ENCODE measurements at regions not wholly inside any gene's neighbourhood (a gene's known extent, or its start where the extent isn't known, plus 50 kb on each side); places are given as distances from the start of the nearest gene placed in this dataset.

DNA sequence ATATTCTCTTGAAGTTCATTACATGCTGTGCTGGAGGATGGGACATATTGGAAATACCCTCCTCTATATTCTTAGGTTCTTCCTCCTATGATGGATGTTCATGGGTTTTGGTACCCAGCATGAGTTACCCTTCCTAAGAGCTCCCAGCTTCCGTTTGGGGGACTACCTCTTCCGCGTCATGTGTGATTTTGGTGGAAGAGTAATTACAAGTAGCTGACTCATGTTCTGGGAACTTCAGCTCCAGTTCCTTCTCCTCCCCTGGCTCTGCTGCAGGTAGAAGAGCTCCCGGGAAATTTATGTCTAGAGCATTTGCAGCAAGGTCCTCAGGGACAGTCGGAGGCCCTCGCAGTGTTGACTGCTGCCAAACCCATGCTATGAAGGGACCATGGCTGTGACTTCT is 208.8 kb upstream of the IL12A start:
- DNase-seq = no peak

DNA sequence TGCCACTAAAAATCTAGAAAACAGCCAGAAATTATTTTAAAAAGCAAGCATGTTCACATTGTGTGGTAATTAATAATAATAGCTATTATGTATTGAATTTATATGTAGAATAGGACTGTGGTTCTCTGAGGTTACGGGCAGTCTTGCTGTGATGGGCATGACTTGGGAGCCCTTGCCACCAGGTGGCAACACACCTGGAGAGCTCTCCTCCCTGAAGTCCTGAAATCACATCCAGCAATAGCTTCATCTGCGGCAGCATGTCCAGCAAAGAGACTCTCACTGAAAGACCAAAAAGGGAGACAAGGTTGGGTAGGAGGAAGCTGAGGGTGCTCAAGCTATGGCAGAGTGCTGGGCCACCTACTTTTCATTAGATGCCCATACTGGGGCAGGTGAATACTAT is 206.8 kb upstream of the IL12A start:
- DNase-seq = no peak

- no peak for DNase-seq
Measured at GRCh38 chr3:159782724-159783421, 205.8 kb upstream of the IL12A start.

DNA sequence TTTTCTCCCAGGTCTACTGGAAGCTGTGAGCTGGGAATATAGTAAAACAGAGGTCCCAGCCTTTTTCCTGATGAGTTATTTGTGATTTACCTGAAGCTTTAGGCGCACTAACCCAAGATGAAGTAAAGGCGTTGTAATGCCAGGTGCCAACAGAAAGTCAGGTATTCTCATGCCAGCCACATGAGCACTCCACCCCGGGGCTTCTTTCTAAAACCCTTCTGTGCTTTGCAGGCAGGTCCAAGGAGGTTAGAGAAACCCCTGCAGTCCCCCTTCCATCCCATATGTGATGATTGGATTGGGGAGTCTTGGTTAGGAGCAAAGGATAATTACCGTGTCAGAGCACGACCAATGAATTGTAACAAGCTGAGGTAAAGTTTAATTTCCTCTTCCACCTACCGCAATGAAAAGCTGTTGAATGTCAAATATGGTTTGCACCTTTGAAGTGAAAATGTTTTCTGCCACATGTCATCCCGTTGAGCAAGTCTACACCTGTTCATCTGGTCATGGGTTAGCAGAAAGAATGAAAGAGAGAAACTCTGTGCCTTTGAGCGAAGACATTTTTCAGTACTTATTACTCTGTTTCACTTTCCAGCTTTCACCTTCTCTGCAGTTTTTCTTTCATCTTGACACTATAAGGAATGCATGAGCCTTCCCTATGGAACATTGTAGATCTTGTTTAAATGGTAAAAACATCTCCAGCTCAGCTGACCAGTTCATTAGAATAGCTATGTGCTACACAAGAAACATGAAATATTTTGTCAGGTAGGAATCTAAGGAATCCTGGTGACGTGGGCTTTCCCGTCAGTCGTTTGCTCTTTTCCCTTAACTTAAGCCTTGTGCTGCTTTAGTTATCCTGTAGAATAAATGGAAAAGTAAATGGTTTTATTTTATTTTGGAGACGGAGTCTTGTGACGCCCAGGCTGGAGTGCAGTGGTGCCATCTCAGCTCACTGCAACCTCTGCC is 204.6 kb upstream of the IL12A start:
- no peak for DNase-seq

GRCh38 chr3:159785273-159785708 is 203.3 kb upstream of the IL12A start:
- no peak for DNase-seq

GRCh38 chr3:159786489-159787177 is 202.0 kb upstream of the IL12A start:
- no peak for DNase-seq

GRCh38 chr3:159787178-159787574 is 201.5 kb upstream of the IL12A start:
- DNase-seq = no peak

- no peak for DNase-seq
Measured at GRCh38 chr3:159787794-159788205, 200.8 kb upstream of the IL12A start.

- DNase-seq = no peak
Measured at GRCh38 chr3:159788291-159788690, 200.3 kb upstream of the IL12A start.

- DNase-seq = no peak
Measured at GRCh38 chr3:159789017-159789416, 199.6 kb upstream of the IL12A start.

DNA sequence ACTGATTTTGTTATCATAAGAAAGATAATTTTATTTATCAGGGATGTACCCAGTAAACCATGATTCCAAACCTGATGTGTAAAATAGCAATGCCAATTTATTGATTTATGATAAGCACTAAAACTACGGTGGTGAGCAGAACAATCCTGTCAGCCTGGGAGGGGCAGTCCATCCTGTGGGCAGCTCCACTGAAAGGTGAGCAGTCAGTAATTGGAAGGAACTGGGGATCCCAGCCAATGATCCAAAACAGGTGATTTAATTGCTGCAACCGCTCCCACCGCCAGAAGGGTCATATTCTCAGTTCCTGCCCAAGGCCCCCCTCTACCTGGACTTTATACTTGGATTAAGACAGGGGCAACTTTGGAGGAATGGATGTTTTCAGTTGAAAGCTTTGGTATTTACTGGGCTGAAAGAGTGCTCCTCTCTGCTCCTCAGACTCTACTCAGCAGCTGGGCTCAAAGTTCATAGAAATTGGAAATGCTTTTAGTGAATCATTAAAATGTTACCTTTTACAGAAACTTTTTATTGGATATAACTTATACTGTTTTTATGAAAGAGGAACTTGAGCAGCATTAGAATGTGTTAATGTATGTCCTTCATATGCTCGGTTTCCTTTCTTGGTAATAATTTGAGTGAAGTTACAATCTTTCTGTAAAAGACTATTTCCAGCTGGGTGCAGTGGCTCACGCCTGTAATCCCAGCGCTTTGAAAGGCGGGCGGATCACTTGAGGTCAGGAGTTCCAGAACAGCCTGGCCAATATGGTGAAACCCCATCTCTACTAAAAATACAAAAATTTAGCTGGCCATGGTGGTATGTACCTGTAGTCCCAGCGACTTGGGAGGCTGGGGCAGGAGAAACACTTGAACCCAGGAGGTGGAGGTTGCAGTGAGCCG is 198.6 kb upstream of the IL12A start:
- DNase-seq = no peak

- DNase-seq = no peak
Measured at GRCh38 chr3:159791336-159791735, 197.3 kb upstream of the IL12A start.

DNA sequence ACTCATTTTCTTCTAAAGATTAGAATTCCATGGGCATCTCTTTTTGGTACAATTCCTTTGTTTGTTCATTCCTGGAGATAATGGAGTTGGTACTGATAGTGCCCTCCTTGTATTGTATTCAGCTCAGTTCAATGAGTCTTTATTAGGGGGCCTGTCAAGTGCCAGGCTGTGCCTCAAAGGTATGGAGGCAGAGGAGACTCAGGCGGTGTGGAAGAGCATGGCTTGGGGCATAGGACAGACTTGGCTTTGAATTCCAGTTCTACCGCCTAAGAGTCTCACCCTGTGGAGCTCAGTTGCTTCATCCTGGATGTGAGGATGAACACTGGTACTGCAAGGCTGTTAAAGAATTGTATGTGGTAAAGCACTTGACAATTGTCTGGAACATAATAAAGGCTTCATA is 196.6 kb upstream of the IL12A start:
- no peak for DNase-seq

DNA sequence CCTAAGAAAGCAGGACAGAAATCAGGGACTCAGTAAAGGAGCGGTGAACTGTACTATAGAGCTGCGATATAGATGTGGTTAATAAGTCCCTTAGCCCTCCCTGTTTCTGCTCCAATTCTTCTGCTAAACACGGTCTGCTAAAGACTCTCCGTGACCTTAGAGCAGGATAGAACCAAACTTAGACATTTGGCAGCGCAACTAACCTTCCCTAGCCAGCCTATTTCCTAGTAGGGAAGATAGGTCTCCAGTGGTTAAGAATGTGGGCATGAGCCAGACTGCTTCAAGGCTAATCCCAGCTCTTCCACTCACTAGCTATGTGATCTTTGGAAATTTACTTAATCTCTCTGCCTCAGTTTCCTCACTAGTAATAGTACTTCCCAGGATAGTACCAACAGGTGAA is 193.6 kb upstream of the IL12A start:
- DNase-seq = no peak

DNA sequence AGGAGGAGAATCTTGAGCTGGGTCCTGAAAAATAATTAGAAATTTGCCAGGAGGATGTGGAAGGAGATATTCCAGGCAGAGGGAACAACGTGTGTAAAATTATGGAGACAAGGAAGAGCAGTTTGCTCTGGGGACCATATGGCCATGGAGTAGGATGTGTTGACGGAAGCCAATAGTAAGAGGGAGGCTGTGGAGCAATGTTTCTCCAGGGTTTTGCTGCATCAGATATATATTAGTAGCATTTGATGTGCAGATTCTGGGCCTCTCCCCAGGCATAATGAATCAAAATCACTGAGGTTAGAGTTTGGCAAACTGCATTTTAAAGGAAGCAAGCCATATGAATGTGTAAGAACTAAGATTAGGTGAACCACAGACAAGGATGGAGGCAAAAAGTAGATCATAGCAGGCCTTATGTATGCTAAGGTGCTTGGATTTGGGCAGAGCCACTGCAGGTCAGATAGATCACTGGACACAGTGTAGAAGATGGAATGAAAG is 192.9 kb upstream of the IL12A start:
- DNase-seq = no peak

- no peak for DNase-seq
Measured at GRCh38 chr3:159796226-159796625, 192.4 kb upstream of the IL12A start.

DNA sequence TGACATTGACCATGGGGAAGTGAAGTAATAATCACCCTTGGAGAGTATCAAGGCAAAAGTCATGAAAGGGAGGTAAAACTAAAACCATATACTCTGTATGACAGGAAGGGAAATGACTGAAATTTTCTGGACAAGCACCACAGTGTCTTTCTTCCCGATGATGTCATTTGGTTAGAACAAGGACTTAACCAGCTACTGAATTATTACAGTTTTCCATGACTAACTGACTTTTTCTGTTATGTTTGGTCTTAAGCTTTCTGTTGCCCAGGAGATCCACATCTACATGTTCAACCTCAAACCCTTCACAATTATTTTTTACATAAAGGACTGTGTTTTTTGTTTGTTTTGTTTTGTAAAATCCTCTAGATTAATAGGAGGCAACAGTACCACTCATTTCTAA is 191.9 kb upstream of the IL12A start:
- DNase-seq = no peak

GRCh38 chr3:159797771-159798170 is 190.9 kb upstream of the IL12A start:
- DNase-seq = no peak

GRCh38 chr3:159798951-159799350 is 189.7 kb upstream of the IL12A start:
- no peak for DNase-seq

DNA sequence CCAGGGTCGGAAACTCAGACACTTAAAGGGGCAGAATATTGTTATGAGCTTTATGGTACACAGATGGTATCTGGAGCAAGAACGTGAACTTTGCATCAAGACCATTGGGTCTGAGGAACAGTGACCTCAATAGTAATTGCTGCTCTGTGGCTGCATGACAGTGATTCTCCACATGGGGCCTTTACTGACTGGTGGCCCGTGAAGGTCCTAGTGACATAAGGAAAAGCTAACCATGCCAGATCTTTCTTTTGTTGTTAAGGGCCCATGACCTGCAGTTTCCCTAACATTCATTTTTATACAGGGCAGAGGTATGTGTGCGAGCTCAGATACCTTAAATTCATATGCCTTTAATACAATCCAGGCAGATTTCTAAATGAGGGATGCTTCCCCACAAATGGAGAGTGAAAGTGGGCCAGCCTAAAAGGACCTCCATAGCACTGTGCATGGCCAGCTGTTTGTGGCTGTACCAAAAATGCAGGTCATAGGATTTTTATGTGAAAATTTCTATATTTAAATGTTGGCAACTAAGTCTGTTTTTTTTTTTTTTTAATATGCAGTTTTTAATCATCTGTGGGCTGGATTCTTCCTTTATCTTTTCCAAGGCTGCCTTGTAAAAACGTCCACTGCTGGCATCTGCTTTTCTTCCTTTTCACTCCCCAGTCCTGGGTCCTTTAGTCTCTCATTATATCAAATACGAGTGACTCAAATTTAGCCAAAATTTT is 188.0 kb upstream of the IL12A start:
- DNase-seq = no peak

- no peak for DNase-seq
Measured at GRCh38 chr3:159802864-159803263, 185.8 kb upstream of the IL12A start.

DNA sequence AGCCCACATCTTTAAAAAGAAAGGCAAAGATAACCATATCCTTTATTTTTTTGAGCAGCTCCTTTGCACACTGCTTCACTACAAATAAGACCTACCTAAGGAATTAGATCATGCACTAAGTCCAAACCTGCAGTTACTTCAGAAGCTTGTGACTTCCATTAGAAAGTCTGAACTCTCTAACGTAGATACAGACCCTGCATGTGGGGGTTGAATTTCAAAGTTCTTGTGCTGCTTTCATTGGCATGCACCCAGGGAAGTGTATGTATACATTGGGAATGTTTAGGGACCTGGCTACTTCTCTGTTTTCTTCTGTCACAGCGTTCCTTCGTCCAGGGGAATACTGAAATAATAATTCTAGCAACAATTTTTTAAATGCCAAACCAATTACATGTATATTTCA is 185.2 kb upstream of the IL12A start:
- DNase-seq = no peak
